Lower leg skin (tissue), 4 donors: ENCODE measurements at regions not wholly inside any gene's neighbourhood (a gene's known extent, or its start where the extent isn't known, plus 50 kb on each side); places are given as distances from the start of the nearest gene placed in this dataset.
"Not testable (repeated sequence)": the region's sequence is repeated elsewhere in the genome, so short reads cannot be mapped to it uniquely, and the experiment has no call there.

Source experiments
- DNase-seq, 2 donors: peaks; one replicate each; pipeline ENCODE4 v3.0.0-alpha.2; 2019; ENCODE audit warnings: low spot score in 2 of 2
- H3K4me3 ChIP-seq: fragments of 200-600 bp; sonication (generic); 2 replicates; pipeline ENCODE4 v1.5.1; 2017; ENCODE audit warnings: mild to moderate bottlenecking, low read depth; ENCODE audit not compliant: poor library complexity, severe bottlenecking
- POLR2A ChIP-seq, 2 donors: fragments of 450-650 bp; IDR thresholded peaks; one replicate each; pipeline ENCODE4 v1.6.1; 2016 to 2017; ENCODE audit warnings: antibody characterized with exemption in 2 of 2, mild to moderate bottlenecking in 1 of 2, moderate library complexity in 1 of 2
- WGBS, 2 donors: methylation state at CpG; one replicate each; pipeline ENCODE4 v1.1.5; 2018; 5-methylcytosine and 5-hydroxymethylcytosine counted together
- intact Hi-C: fragments of 100-400 bp; cut with DNase I; formaldehyde crosslinking; loops from one replicate; pipeline ENCODE4 v1.15.0; 2023; ENCODE audit warnings: low total_unique reads
- TF ChIP-seq, protein P1 (sequence below), 3 donors: fragments of 450-650 bp; IDR thresholded peaks; one replicate each; pipeline ENCODE4 v1.5.1; 2016; ENCODE audit warnings: antibody characterized with exemption in 3 of 3, mild to moderate bottlenecking in 3 of 3, moderate library complexity in 2 of 3

DNA sequence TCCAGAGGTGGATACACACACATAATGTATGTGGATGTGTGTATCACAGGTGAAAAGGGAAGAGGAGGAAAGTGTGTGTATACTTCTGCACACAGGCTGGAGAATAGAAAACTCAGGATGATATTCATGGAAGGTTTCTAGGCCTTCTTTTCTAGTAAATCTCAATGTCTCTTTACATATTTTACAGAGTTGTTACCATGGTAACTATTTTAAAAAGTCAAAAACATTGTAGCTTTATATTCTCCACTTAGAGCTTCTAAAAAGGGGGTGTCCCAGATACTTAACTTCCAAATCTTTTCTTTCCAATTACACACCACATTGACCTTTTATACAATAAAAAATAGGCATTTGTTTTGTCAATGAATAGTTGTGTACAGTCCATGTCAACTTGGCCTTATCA lies 604.8 kb upstream of the LCORL start:
- no peak for DNase-seq
- intact Hi-C loops, result no loop called here
- no peak overlapping the region for H3K4me3 ChIP-seq
- no peak for TF ChIP-seq POLR2A (IDR thresholded peaks at IDR 0.05)
- TF ChIP-seq, protein P1, sequence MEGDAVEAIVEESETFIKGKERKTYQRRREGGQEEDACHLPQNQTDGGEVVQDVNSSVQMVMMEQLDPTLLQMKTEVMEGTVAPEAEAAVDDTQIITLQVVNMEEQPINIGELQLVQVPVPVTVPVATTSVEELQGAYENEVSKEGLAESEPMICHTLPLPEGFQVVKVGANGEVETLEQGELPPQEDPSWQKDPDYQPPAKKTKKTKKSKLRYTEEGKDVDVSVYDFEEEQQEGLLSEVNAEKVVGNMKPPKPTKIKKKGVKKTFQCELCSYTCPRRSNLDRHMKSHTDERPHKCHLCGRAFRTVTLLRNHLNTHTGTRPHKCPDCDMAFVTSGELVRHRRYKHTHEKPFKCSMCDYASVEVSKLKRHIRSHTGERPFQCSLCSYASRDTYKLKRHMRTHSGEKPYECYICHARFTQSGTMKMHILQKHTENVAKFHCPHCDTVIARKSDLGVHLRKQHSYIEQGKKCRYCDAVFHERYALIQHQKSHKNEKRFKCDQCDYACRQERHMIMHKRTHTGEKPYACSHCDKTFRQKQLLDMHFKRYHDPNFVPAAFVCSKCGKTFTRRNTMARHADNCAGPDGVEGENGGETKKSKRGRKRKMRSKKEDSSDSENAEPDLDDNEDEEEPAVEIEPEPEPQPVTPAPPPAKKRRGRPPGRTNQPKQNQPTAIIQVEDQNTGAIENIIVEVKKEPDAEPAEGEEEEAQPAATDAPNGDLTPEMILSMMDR (IDR thresholded peaks at IDR 0.05), result no peak

DNA sequence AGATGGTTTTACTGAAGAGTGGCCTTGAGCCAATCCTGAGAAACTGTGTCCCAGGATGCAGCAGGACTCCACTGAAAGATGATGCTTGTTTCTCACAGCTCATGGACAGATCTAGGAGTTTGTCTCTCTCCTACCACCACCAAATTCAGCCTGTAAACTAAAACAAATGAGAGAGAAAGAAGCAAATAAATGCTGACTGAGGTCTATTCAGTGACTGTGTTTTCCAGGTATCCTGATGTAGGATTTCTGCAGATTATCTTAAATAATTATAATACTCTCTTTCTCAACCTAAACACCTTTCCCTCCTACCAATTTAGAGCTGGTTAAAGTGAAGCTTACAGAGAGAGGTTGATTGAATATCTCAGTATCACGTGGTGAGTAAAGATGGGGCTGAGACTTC lies 599.6 kb upstream of the LCORL start:
- TF ChIP-seq, protein P1 (IDR thresholded peaks at IDR 0.05), result no peak
- TF ChIP-seq POLR2A (IDR thresholded peaks at IDR 0.05), result no peak
- no peak for DNase-seq
- H3K4me3 ChIP-seq, result no peak overlapping the region
- intact Hi-C loops, result no loop called here
- WGBS, 2 donors, result 78 to 81% methylated on average over 1 of the region's 1 CpG

DNA sequence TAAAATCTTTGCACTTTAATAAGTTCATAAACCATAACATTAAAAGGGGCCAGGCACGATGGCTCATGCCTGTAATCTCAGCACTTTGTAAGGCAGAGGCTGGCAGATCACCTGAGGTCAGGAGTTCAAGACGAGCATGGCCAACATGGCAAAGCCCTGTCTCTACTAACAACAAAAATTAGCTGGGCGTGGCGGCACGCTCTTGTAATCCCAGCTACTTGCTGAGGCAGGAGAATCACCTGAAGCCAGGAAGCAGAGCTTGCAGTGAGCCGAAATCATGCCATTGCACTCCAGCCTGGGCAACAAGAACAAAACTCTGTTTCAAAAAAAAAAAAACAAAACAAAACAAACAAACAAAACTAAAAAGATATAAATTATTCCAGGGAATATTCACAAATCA lies 595.2 kb upstream of the LCORL start:
- H3K4me3 ChIP-seq, result no peak overlapping the region
- intact Hi-C loops, result no loop called here
- 55 to 56% methylated on average over 6 of the region's 6 CpGs for WGBS, 2 donors
- no peak for DNase-seq
- TF ChIP-seq, protein P1 (IDR thresholded peaks at IDR 0.05), result no peak
- no peak for TF ChIP-seq POLR2A (IDR thresholded peaks at IDR 0.05)

DNA sequence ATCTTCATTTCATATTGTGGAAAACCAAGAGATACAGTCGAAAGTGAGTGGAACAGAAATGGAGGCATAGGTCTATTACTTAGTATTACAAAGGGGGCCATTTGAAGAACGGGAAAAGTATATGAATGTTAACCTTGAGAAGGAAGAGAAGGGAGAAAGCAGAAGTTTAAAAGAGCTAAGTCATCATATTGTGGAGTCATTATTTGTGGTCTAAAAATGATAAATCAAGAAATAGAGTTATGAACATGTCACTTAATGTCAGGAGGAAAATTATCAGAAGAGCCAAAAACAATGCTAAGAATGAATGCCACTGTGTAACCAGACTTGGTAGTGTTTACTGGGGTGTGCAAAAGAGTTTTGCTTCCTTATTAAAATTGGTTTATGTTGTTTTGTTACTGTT lies 589.5 kb upstream of the LCORL start:
- H3K4me3 ChIP-seq, result no peak overlapping the region
- intact Hi-C loops, result no loop called here
- TF ChIP-seq, protein P1 (IDR thresholded peaks at IDR 0.05), result no peak
- no peak for TF ChIP-seq POLR2A (IDR thresholded peaks at IDR 0.05)
- 77 to 83% methylated on average over 2 of the region's 2 CpGs for WGBS, 2 donors
- no peak for DNase-seq

DNA sequence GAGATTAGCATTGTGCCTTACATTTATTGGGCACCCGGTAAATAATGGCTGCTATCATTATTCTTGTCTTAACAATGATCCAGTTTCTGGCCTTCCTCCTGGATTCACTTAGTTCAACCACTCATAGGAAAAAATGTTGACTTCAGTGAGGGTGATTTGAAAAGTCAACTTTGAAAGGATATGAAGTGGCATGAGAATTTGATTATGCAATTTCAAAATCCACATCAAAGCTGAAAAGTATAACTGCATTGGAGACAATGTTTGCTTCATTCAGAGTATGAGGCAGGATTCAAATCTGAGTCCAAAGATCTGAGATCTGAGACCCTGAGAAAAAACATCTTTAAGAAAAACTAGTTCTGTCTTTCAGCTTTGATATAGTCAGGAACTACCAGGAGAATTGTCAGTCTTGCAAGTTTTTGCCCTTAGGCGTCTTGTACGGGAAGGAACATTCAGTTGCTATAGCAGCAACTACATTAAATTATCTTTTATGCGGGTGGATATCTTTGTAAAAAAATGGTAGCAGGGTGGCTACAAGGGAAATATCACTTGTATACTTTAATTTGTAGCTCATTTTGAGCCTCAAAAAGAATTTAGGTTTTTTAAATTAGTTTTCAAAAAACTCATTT lies 587.5 kb upstream of the LCORL start:
- intact Hi-C loops, result no loop called here
- no peak overlapping the region for H3K4me3 ChIP-seq
- no peak for DNase-seq
- TF ChIP-seq, protein P1 (IDR thresholded peaks at IDR 0.05), result no peak
- no peak for TF ChIP-seq POLR2A (IDR thresholded peaks at IDR 0.05)
- WGBS, 2 donors, result 43 to 46% methylated on average over 4 of the region's 4 CpGs

DNA sequence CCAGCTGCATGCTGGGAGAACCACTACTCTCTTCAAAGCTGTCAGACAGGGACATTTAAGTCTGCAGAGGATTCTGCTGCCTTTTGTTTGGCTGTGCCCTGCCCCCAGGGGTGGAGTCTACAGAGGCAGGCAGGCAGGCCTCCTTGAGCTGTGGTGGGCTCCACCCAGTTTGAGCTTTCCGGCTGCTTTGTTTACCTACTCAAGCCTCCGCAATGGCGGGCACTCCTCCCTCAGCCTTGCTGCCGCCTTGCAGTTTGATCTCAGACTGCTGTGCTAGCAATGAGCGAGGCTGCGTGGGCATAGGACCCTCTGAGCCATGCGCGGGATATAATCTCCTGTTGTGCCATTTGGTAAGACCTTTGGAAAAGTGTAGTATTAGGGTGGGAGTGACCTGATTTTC lies 581.1 kb upstream of the LCORL start:
- WGBS, 2 donors, result 89 to 93% methylated on average over 8 of the region's 8 CpGs
- DNase-seq, intact Hi-C loops, H3K4me3 ChIP-seq: not testable (repeated sequence)
